ENCODE measurements at regions not wholly inside any gene's neighbourhood (a gene's known extent, or its start where the extent isn't known, plus 50 kb on each side); places are given as distances from the start of the nearest gene placed in this dataset.

GRCh38 chr7:91674470-91674869 lies 206.0 kb downstream of the MTERF1 start:
- Mint-ChIP-seq H3K9me3 (ENCODE audit: unreplicated experiment) (no peaks in the 10 kb centered on the region), H3K36me3 (ENCODE audit: low read depth, unreplicated experiment) (peaks cover 3% of the 10 kb centered on the region), H3K27me3 (ENCODE audit: unreplicated experiment) (no peaks in the 10 kb centered on the region), H3K4me1 (ENCODE audit: unreplicated experiment) (no peaks in the 10 kb centered on the region), H3K27ac (ENCODE audit: unreplicated experiment) (no peak overlapping the region), H3K4me3 (ENCODE audit: unreplicated experiment) (no peak overlapping the region)
- no peak for DNase-seq (ENCODE audit: low spot score)
- no peak for TF ChIP-seq CTCF (IDR thresholded peaks at IDR 0.05; ENCODE audit: unreplicated experiment)

GRCh38 chr7:91681718-91682117 lies 198.8 kb downstream of the MTERF1 start:
- Mint-ChIP-seq H3K27me3 (ENCODE audit: unreplicated experiment) (peaks cover 2% of the 10 kb centered on the region), H3K4me1 (ENCODE audit: unreplicated experiment) (no peaks in the 10 kb centered on the region), H3K36me3 (ENCODE audit: low read depth, unreplicated experiment) (peaks cover 17% of the 10 kb centered on the region), H3K4me3 (ENCODE audit: unreplicated experiment) (no peak overlapping the region), H3K9me3 (ENCODE audit: unreplicated experiment) (peaks cover 15% of the 10 kb centered on the region), H3K27ac (ENCODE audit: unreplicated experiment) (no peak overlapping the region)
- DNase-seq (ENCODE audit: low spot score), result no peak
- TF ChIP-seq CTCF (IDR thresholded peaks at IDR 0.05; ENCODE audit: unreplicated experiment), result no peak

- Mint-ChIP-seq H3K27ac (ENCODE audit: unreplicated experiment) (no peak overlapping the region), H3K4me1 (ENCODE audit: unreplicated experiment) (no peaks in the 10 kb centered on the region), H3K36me3 (ENCODE audit: low read depth, unreplicated experiment) (peaks cover 17% of the 10 kb centered on the region), H3K4me3 (ENCODE audit: unreplicated experiment) (no peak overlapping the region), H3K9me3 (ENCODE audit: unreplicated experiment) (peaks cover 15% of the 10 kb centered on the region), H3K27me3 (ENCODE audit: unreplicated experiment) (peaks cover 2% of the 10 kb centered on the region)
- DNase-seq (ENCODE audit: low spot score), result no peak
- TF ChIP-seq CTCF (IDR thresholded peaks at IDR 0.05; ENCODE audit: unreplicated experiment), result no peak
These were observed 196.7 kb downstream of the MTERF1 start for GRCh38 chr7:91683823-91684222.

GRCh38 chr7:91685544-91685943 lies 195.0 kb downstream of the MTERF1 start:
- Mint-ChIP-seq H3K27ac (ENCODE audit: unreplicated experiment) (no peak overlapping the region), H3K27me3 (ENCODE audit: unreplicated experiment) (no peaks in the 10 kb centered on the region), H3K9me3 (ENCODE audit: unreplicated experiment) (peaks cover 9% of the 10 kb centered on the region), H3K4me3 (ENCODE audit: unreplicated experiment) (no peak overlapping the region), H3K4me1 (ENCODE audit: unreplicated experiment) (no peaks in the 10 kb centered on the region), H3K36me3 (ENCODE audit: low read depth, unreplicated experiment) (peaks cover 7% of the 10 kb centered on the region)
- no peak for DNase-seq (ENCODE audit: low spot score)
- no peak for TF ChIP-seq CTCF (IDR thresholded peaks at IDR 0.05; ENCODE audit: unreplicated experiment)

GRCh38 chr7:91690541-91691070 lies 189.9 kb downstream of the MTERF1 start:
- Mint-ChIP-seq H3K27ac (ENCODE audit: unreplicated experiment) (no peak overlapping the region), H3K36me3 (ENCODE audit: low read depth, unreplicated experiment) (no peaks in the 10 kb centered on the region), H3K27me3 (ENCODE audit: unreplicated experiment) (no peaks in the 10 kb centered on the region)

More at GRCh38 chr7:91690541-91691070, 189.9 kb downstream of the MTERF1 start:
- H3K9me3 Mint-ChIP-seq (ENCODE audit: unreplicated experiment), result no peaks in the 10 kb centered on the region
- H3K4me1 Mint-ChIP-seq (ENCODE audit: unreplicated experiment), result no peaks in the 10 kb centered on the region
- DNase-seq (ENCODE audit: low spot score), result no peak
- no peak for TF ChIP-seq CTCF (IDR thresholded peaks at IDR 0.05; ENCODE audit: unreplicated experiment)
- H3K4me3 Mint-ChIP-seq (ENCODE audit: unreplicated experiment), result no peak overlapping the region
